ENCODE measurements at regions not wholly inside any gene's neighbourhood (a gene's known extent, or its start where the extent isn't known, plus 50 kb on each side); places are given as distances from the start of the nearest gene placed in this dataset.

GRCh38 chr10:88184543-88185297 is 321.3 kb downstream of the PTEN start:
- no peak overlapping the region for H3K27ac Mint-ChIP-seq
- DNase-seq (ENCODE audit: extremely low spot score, unreplicated experiment) = no peak
- H3K27me3 Mint-ChIP-seq = peaks cover 3% of the 10 kb centered on the region
- H3K36me3 Mint-ChIP-seq = no peaks in the 10 kb centered on the region
- no peak overlapping the region for H3K4me3 Mint-ChIP-seq
- TF ChIP-seq, protein P1, sequence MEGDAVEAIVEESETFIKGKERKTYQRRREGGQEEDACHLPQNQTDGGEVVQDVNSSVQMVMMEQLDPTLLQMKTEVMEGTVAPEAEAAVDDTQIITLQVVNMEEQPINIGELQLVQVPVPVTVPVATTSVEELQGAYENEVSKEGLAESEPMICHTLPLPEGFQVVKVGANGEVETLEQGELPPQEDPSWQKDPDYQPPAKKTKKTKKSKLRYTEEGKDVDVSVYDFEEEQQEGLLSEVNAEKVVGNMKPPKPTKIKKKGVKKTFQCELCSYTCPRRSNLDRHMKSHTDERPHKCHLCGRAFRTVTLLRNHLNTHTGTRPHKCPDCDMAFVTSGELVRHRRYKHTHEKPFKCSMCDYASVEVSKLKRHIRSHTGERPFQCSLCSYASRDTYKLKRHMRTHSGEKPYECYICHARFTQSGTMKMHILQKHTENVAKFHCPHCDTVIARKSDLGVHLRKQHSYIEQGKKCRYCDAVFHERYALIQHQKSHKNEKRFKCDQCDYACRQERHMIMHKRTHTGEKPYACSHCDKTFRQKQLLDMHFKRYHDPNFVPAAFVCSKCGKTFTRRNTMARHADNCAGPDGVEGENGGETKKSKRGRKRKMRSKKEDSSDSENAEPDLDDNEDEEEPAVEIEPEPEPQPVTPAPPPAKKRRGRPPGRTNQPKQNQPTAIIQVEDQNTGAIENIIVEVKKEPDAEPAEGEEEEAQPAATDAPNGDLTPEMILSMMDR (conservative IDR thresholded peaks at IDR 0.05) = no peak
- no peaks in the 10 kb centered on the region for H3K9me3 Mint-ChIP-seq
- no peaks in the 10 kb centered on the region for H3K4me1 Mint-ChIP-seq (ENCODE audit: unreplicated experiment)

DNA sequence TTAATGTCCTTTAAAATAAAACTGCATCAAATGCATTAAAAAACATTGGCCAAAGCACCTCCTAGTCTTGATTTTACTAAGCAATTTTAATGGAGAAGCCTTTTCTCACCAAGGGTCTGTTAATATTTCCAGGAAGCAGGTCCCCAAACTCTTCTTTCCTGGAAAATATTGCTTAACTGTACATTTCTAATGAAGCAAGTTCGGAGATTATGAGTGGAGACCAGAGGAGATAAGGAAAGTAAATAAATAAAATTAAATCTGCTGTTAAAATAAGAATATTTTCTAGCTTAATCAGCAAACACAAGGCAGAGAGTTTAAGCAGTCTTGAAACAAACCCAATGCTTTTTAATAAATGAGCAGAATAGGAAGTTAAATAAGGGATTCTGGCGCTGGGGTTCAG is 322.4 kb downstream of the PTEN start:
- H3K4me1 Mint-ChIP-seq (ENCODE audit: unreplicated experiment) = no peaks in the 10 kb centered on the region

DNA sequence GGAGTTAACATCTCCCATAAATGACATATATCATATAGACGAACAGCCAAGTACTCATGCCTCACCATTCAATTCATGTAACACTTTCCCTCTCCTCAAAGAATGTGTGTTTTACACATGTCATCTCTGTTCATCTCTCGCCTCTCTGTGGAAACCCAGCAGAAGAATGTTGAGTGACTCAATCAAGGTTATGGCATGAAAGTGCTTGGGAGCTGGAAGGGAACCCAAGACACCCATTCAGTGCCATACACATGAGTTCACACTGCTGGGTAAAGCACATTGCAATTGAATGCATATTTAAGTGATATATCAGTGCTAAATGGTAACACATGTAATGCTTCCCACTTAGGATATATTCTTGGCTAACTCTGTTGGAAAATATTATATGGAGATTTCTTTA is 322.9 kb downstream of the PTEN start:
- Mint-ChIP-seq H3K27me3 (peaks cover 3% of the 10 kb centered on the region), H3K9me3 (no peaks in the 10 kb centered on the region), H3K4me1 (ENCODE audit: unreplicated experiment) (no peaks in the 10 kb centered on the region), H3K36me3 (no peaks in the 10 kb centered on the region), H3K4me3 (no peak overlapping the region), H3K27ac (no peak overlapping the region)
- TF ChIP-seq, protein P1 (conservative IDR thresholded peaks at IDR 0.05) = no peak
- DNase-seq (ENCODE audit: extremely low spot score, unreplicated experiment) = no peak

More for the DNA sequence above, 322.4 kb downstream of the PTEN start:
- H3K27ac Mint-ChIP-seq = no peak overlapping the region
- no peak for DNase-seq (ENCODE audit: extremely low spot score, unreplicated experiment)
- TF ChIP-seq, protein P1 (conservative IDR thresholded peaks at IDR 0.05) = no peak
- no peaks in the 10 kb centered on the region for H3K36me3 Mint-ChIP-seq
- no peak overlapping the region for H3K4me3 Mint-ChIP-seq
- no peaks in the 10 kb centered on the region for H3K9me3 Mint-ChIP-seq
- peaks cover 3% of the 10 kb centered on the region for H3K27me3 Mint-ChIP-seq

GRCh38 chr10:88187472-88187871 is 324.0 kb downstream of the PTEN start:
- Mint-ChIP-seq H3K9me3 (no peaks in the 10 kb centered on the region), H3K27ac (no peak overlapping the region), H3K27me3 (peaks cover 3% of the 10 kb centered on the region), H3K36me3 (no peaks in the 10 kb centered on the region), H3K4me3 (no peak overlapping the region), H3K4me1 (ENCODE audit: unreplicated experiment) (no peaks in the 10 kb centered on the region)
- DNase-seq (ENCODE audit: extremely low spot score, unreplicated experiment) = no peak
- TF ChIP-seq, protein P1 (conservative IDR thresholded peaks at IDR 0.05) = no peak

GRCh38 chr10:88190123-88190522 is 326.7 kb downstream of the PTEN start:
- no peak overlapping the region for H3K4me3 Mint-ChIP-seq
- H3K9me3 Mint-ChIP-seq = no peaks in the 10 kb centered on the region
- no peaks in the 10 kb centered on the region for H3K36me3 Mint-ChIP-seq
- no peak overlapping the region for H3K27ac Mint-ChIP-seq
- no peak for DNase-seq (ENCODE audit: extremely low spot score, unreplicated experiment)
- TF ChIP-seq, protein P1 (conservative IDR thresholded peaks at IDR 0.05) = no peak
- H3K27me3 Mint-ChIP-seq = peaks cover 3% of the 10 kb centered on the region
- H3K4me1 Mint-ChIP-seq (ENCODE audit: unreplicated experiment) = peaks cover under 1% of the 10 kb centered on the region

All from type B pancreatic cell (in vitro differentiated cells).